HG03135 (cell line): ENCODE measurements at regions not wholly inside any gene's neighbourhood (a gene's known extent, or its start where the extent isn't known, plus 50 kb on each side); places are given as distances from the start of the nearest gene placed in this dataset.

ENCODE experiments used
- ATAC-seq: cut with Tn5 transposase; IDR thresholded peaks from one replicate; pipeline ENCODE4 v1.9.1; 2021; ENCODE audit warnings: mild to moderate bottlenecking, moderate library complexity; ENCODE audit not compliant: unreplicated experiment

- no peak for ATAC-seq
Measured at GRCh38 chr21:26784974-26785373, 60.2 kb downstream of the ADAMTS1 start.

- ATAC-seq = no peak
Measured at GRCh38 chr21:26783466-26784195, 61.6 kb downstream of the ADAMTS1 start.

GRCh38 chr21:26782747-26783146 is 62.5 kb downstream of the ADAMTS1 start:
- no peak for ATAC-seq

GRCh38 chr21:26782331-26782730 is 62.9 kb downstream of the ADAMTS1 start:
- no peak for ATAC-seq

- ATAC-seq = no peak
Measured at GRCh38 chr21:26781331-26781730, 63.9 kb downstream of the ADAMTS1 start.

GRCh38 chr21:26777166-26777565 is 68.0 kb downstream of the ADAMTS1 start:
- no peak for ATAC-seq

GRCh38 chr21:26776310-26777021 is 68.7 kb downstream of the ADAMTS1 start:
- ATAC-seq = no peak

- ATAC-seq = no peak
Measured at GRCh38 chr21:26773058-26773457, 72.2 kb downstream of the ADAMTS1 start.

- ATAC-seq = no peak
Measured at GRCh38 chr21:26769613-26770188, 75.5 kb downstream of the ADAMTS1 start.

GRCh38 chr21:26766826-26767325 is 78.3 kb downstream of the ADAMTS1 start:
- no peak for ATAC-seq

GRCh38 chr21:26761174-26761915 is 83.9 kb downstream of the ADAMTS1 start:
- no peak for ATAC-seq

- no peak for ATAC-seq
Measured at GRCh38 chr21:26759731-26760130, 85.5 kb downstream of the ADAMTS1 start.

GRCh38 chr21:26758083-26758880 is 86.9 kb downstream of the ADAMTS1 start:
- ATAC-seq = no peak

- no peak for ATAC-seq
Measured at GRCh38 chr21:26756491-26757159, 88.6 kb downstream of the ADAMTS1 start.

- ATAC-seq = no peak
Measured at GRCh38 chr21:26754853-26755252, 90.4 kb downstream of the ADAMTS1 start.

- ATAC-seq = no peak
Measured at GRCh38 chr21:26753822-26754221, 91.4 kb downstream of the ADAMTS1 start.

GRCh38 chr21:26752849-26753248 is 92.4 kb downstream of the ADAMTS1 start:
- no peak for ATAC-seq

GRCh38 chr21:26751305-26751704 is 93.9 kb downstream of the ADAMTS1 start:
- no peak for ATAC-seq

GRCh38 chr21:26748066-26748465 is 97.1 kb downstream of the ADAMTS1 start:
- ATAC-seq = no peak

- ATAC-seq = no peak
Measured at GRCh38 chr21:26747216-26747615, 98.0 kb downstream of the ADAMTS1 start.
